H1 (cell line): ENCODE measurements at regions not wholly inside any gene's neighbourhood (a gene's known extent, or its start where the extent isn't known, plus 50 kb on each side); places are given as distances from the start of the nearest gene placed in this dataset.

Source experiments
- CTCF ChIA-PET: fragments of 300-600 bp; sonication (Branson Sonifier 250); formaldehyde crosslinking; loops from one replicate; lab custom pipeline; 2021; ENCODE audit not compliant: partially characterized antibody; lab: Charles Lee
- POLR2A ChIA-PET: fragments of 300-600 bp; sonication (Branson Sonifier 250); formaldehyde crosslinking; loops from one replicate; lab custom pipeline; 2021; ENCODE audit warnings: inconsistent platforms; ENCODE audit not compliant: partially characterized antibody; lab: Charles Lee
- DNase-seq, 2 experiments: peaks; one replicate each; pipeline versions ENCODE4 v3.0.0 to v3.0.0-alpha.2; 2010 to 2022; ENCODE audit warnings: low spot score in 2 of 2, low read depth in 1 of 2, mixed read lengths in 1 of 2
- FAIRE-seq: peaks from 2 replicates; lab custom pipeline; 2011; peaks lifted over from hg19 to GRCh38; lab: Jason Lieb, UNC
- H2AFZ ChIP-seq: 2 replicates; pipeline ENCODE4 v1.8.1; 2012; ENCODE audit warnings: low read length, inconsistent platforms
- H2AK5ac ChIP-seq: 2 replicates; pipeline ENCODE4 v1.6.1; 2013; ENCODE audit warnings: low read depth, low read length
- H2BK120ac ChIP-seq: replicated peaks from 2 replicates; pipeline ENCODE3; 2013; ENCODE audit warnings: low read depth, low read length, inconsistent platforms
- H2BK12ac ChIP-seq: 2 replicates; pipeline ENCODE4 v1.6.1; 2013; ENCODE audit warnings: low read depth, low read length
- H2BK15ac ChIP-seq: 2 replicates; pipeline ENCODE4 v1.6.1; 2013; ENCODE audit warnings: low read length
- H2BK20ac ChIP-seq: 2 replicates; pipeline ENCODE4 v1.6.1; 2013; ENCODE audit warnings: low read length
- H2BK5ac ChIP-seq: 2 replicates; pipeline ENCODE4 v1.6.1; 2013; ENCODE audit warnings: low read depth, low read length
- H3K14ac ChIP-seq: 2 replicates; pipeline ENCODE4 v1.6.1; 2013; ENCODE audit warnings: inconsistent platforms; ENCODE audit not compliant: insufficient read length
- H3K18ac ChIP-seq: 2 replicates; pipeline ENCODE4 v1.6.1; 2013; ENCODE audit warnings: low read length; ENCODE audit errors: extremely low read depth
- H3K23ac ChIP-seq: 2 replicates; pipeline ENCODE4 v1.6.1; 2013; ENCODE audit warnings: inconsistent platforms; ENCODE audit not compliant: insufficient read length
- H3K23me2 ChIP-seq: 2 replicates; pipeline ENCODE4 v1.6.1; 2013; ENCODE audit warnings: low read depth, low read length
- H3K27ac ChIP-seq: 2 replicates; pipeline ENCODE4 v1.6.1; 2011; ENCODE audit warnings: low read depth, low read length, inconsistent platforms
- H3K27me3 ChIP-seq, 4 experiments: replicated peaks in 1 of 4; 1 replicate in 1 of 4; 2 replicates in 3 of 4; pipeline versions ENCODE4 v1.6.1 to v1.8.1; 2011 to 2013; ENCODE audit warnings: low read length in 3 of 4, mild to moderate bottlenecking in 3 of 4, inconsistent platforms in 2 of 4, mixed read lengths in 2 of 4, moderate library complexity in 1 of 4; ENCODE audit not compliant: control insufficient read depth in 3 of 4, insufficient read depth in 3 of 4; ENCODE audit errors: extremely low read depth in 1 of 4
- H3K36me3 ChIP-seq, 4 experiments: 2 replicates each; pipeline versions ENCODE4 v1.6.1 to v1.8.1; 2011 to 2013; ENCODE audit warnings: mild to moderate bottlenecking in 4 of 4, low read length in 3 of 4, moderate library complexity in 2 of 4, control low read depth in 1 of 4, inconsistent platforms in 1 of 4; ENCODE audit not compliant: insufficient read depth in 4 of 4, control insufficient read depth in 2 of 4
- H3K4ac ChIP-seq: replicated peaks from 2 replicates; pipeline ENCODE3; 2013; ENCODE audit warnings: low read length, low read depth, mixed read lengths, inconsistent platforms; ENCODE audit not compliant: insufficient read length
- H3K4me1 ChIP-seq, 4 experiments: replicated peaks in 1 of 4; 1 replicate in 1 of 4; 2 replicates in 3 of 4; pipeline versions ENCODE4 v1.6.1 to v1.8.1; 2011 to 2013; ENCODE audit warnings: low read length in 3 of 4, inconsistent platforms in 2 of 4, mixed read lengths in 1 of 4; ENCODE audit not compliant: insufficient read depth in 4 of 4, control insufficient read depth in 3 of 4
- H3K4me2 ChIP-seq, 2 experiments: 2 replicates each; pipeline versions ENCODE4 v1.6.1 to v1.8.1; 2011 to 2013; ENCODE audit warnings: low read depth in 2 of 2, low read length in 2 of 2, control low read depth in 1 of 2, inconsistent platforms in 1 of 2, mild to moderate bottlenecking in 1 of 2; ENCODE audit not compliant: insufficient read depth in 1 of 2
- H3K4me3 ChIP-seq, 4 experiments: fragments of 200-600, 300-600 bp in 1 of 4; sonication (generic), shearing (Covaris generic), sonication (Bioruptor Twin) in 1 of 4; 2 replicates each; pipeline versions ENCODE4 v1.5.1 to v1.8.1; 2011 to 2016; ENCODE audit warnings: low read length in 4 of 4, low read depth in 3 of 4, control low read depth in 2 of 4, inconsistent platforms in 2 of 4, mild to moderate bottlenecking in 2 of 4, mixed read lengths in 1 of 4, moderate library complexity in 1 of 4; ENCODE audit not compliant: insufficient read depth in 2 of 4; ENCODE audit errors: extremely low read depth in 1 of 4
- H3K56ac ChIP-seq: replicated peaks from 2 replicates; pipeline ENCODE3; 2013; ENCODE audit warnings: low read depth, mild to moderate bottlenecking, mixed read lengths, low read length, inconsistent platforms; ENCODE audit not compliant: insufficient read length
- H3K79me1 ChIP-seq: 2 replicates; pipeline ENCODE4 v1.6.1; 2013; ENCODE audit warnings: low read depth, low read length, control low read depth
- H3K79me2 ChIP-seq, 2 experiments: 2 replicates each; pipeline versions ENCODE4 v1.6.1 to v1.8.1; 2012 to 2013; ENCODE audit warnings: low read length in 2 of 2, mild to moderate bottlenecking in 2 of 2, inconsistent platforms in 1 of 2; ENCODE audit not compliant: insufficient read depth in 2 of 2, control insufficient read depth in 1 of 2
- H3K9ac ChIP-seq, 4 experiments: replicated peaks in 1 of 4; 1 replicate in 1 of 4; 2 replicates in 3 of 4; pipeline versions ENCODE4 v1.6.1 to v1.8.1; 2011 to 2013; ENCODE audit warnings: low read depth in 3 of 4, low read length in 3 of 4, control low read depth in 2 of 4, mild to moderate bottlenecking in 2 of 4, moderate library complexity in 2 of 4, inconsistent platforms in 1 of 4; ENCODE audit errors: extremely low read depth in 1 of 4
- H3K9me3 ChIP-seq, 2 experiments: 2 replicates each; pipeline versions ENCODE4 v1.6.1 to v1.8.1; 2012 to 2013; ENCODE audit warnings: mild to moderate bottlenecking in 2 of 2, moderate library complexity in 2 of 2, control low read depth in 1 of 2, inconsistent platforms in 1 of 2, low read depth in 1 of 2, low read length in 1 of 2, mixed read lengths in 1 of 2; ENCODE audit not compliant: insufficient read depth in 2 of 2
- H4K20me1 ChIP-seq, 2 experiments: replicated peaks in 1 of 2; 2 replicates each; pipeline versions ENCODE3 to v1.8.1; 2011 to 2013; ENCODE audit warnings: inconsistent platforms in 2 of 2, low read length in 2 of 2, mild to moderate bottlenecking in 1 of 2; ENCODE audit not compliant: insufficient read depth in 2 of 2, control insufficient read depth in 1 of 2
- H4K5ac ChIP-seq: 2 replicates; pipeline ENCODE4 v1.6.1; 2013; ENCODE audit warnings: low read length, low read depth, mixed read lengths, inconsistent platforms; ENCODE audit not compliant: insufficient read length
- H4K8ac ChIP-seq: 2 replicates; pipeline ENCODE4 v1.8.0; 2013; ENCODE audit warnings: mild to moderate bottlenecking, moderate library complexity, low read length, inconsistent platforms; ENCODE audit not compliant: insufficient read depth; ENCODE audit errors: extremely low read depth
- H4K91ac ChIP-seq: replicated peaks from 2 replicates; pipeline ENCODE3; 2013; ENCODE audit warnings: low read length, mixed read lengths, inconsistent platforms; ENCODE audit not compliant: insufficient read length
- BCL11A ChIP-seq, 2 experiments: IDR thresholded peaks; one replicate each; pipeline ENCODE4 v1.6.1; 2011; ENCODE audit warnings: low read depth in 2 of 2, low read length in 2 of 2, mild to moderate bottlenecking in 2 of 2
- CHD1 ChIP-seq: IDR thresholded peaks from 2 replicates; pipeline ENCODE4 v1.6.1; 2012; ENCODE audit warnings: low read depth, low read length, improper control_type of control experiment
- EP300 ChIP-seq, 2 experiments: IDR thresholded peaks; 1 replicate in 1 of 2; 2 replicates in 1 of 2; pipeline ENCODE4 v1.6.1; 2011 to 2012; ENCODE audit warnings: low read depth in 2 of 2, low read length in 2 of 2, mild to moderate bottlenecking in 2 of 2, borderline replicate concordance in 1 of 2, inconsistent platforms in 1 of 2, moderate library complexity in 1 of 2
- EZH2 ChIP-seq: fragments of 200-600 bp; sonication (generic); IDR thresholded peaks from 2 replicates; pipeline ENCODE4 v1.7.1; 2012; ENCODE audit warnings: low read depth, mild to moderate bottlenecking, moderate library complexity, low read length, inconsistent platforms; ENCODE audit not compliant: severe bottlenecking
- GTF2F1 ChIP-seq: IDR thresholded peaks from 2 replicates; pipeline ENCODE4 v1.6.1; 2012; ENCODE audit warnings: low read depth, low read length, improper control_type of control experiment, borderline replicate concordance
- HDAC2 ChIP-seq, 2 experiments: fragments of 300-600 bp in 1 of 2; sonication (generic) in 1 of 2; IDR thresholded peaks; 2 replicates each; pipeline ENCODE4 v1.6.1; 2011 to 2012; ENCODE audit warnings: low read depth in 2 of 2, low read length in 2 of 2, mild to moderate bottlenecking in 2 of 2, moderate library complexity in 2 of 2, borderline replicate concordance in 1 of 2, inconsistent platforms in 1 of 2
- JUN ChIP-seq: IDR thresholded peaks from 2 replicates; pipeline ENCODE4 v1.6.1; 2011; ENCODE audit warnings: low read depth, mild to moderate bottlenecking, improper control_type of control experiment, low read length
- KDM5A ChIP-seq: fragments of 200-600 bp; IDR thresholded peaks from 2 replicates; pipeline ENCODE4 v1.7.1; 2012; ENCODE audit warnings: mild to moderate bottlenecking, low read length, inconsistent platforms, mixed read lengths
- POLR2A ChIP-seq, 2 experiments: IDR thresholded peaks; 1 replicate in 1 of 2; 2 replicates in 1 of 2; pipeline ENCODE4 v1.6.1; 2011; ENCODE audit warnings: low read depth in 2 of 2, low read length in 2 of 2, mild to moderate bottlenecking in 2 of 2; ENCODE audit errors: control extremely low read depth in 1 of 2
- POLR2AphosphoS5 ChIP-seq: IDR thresholded peaks from 2 replicates; pipeline ENCODE4 v1.6.1; 2011; ENCODE audit warnings: low read depth, low read length
- SIN3A ChIP-seq, 2 experiments: IDR thresholded peaks in 1 of 2; conservative IDR thresholded peaks in 1 of 2; 2 replicates each; pipeline ENCODE4 v1.6.1; 2011 to 2012; ENCODE audit warnings: low read length in 2 of 2, improper control_type of control experiment in 1 of 2, low read depth in 1 of 2, mild to moderate bottlenecking in 1 of 2
- SIX5 ChIP-seq: IDR thresholded peaks from 2 replicates; pipeline ENCODE4 v1.6.1; 2011; ENCODE audit warnings: mild to moderate bottlenecking, low read depth, low read length
- SRF ChIP-seq: IDR thresholded peaks from 2 replicates; pipeline ENCODE4 v1.6.1; 2011; ENCODE audit warnings: mild to moderate bottlenecking, low read depth, low read length, moderate library complexity
- WGBS, 2 experiments: shearing (Covaris generic) in 1 of 2; methylation state at CpG; one replicate each; pipeline versions ENCODE4 v1.1.6 to v1.1.7; 2013 to 2015; ENCODE audit warnings: low lambda C conversion rate in 2 of 2, mixed read lengths in 2 of 2, inconsistent platforms in 1 of 2, low coverage in 1 of 2, missing lambda C conversion rate in 1 of 2; ENCODE audit not compliant: insufficient replicate concordance in 2 of 2, insufficient coverage in 1 of 2, insufficient read length in 1 of 2; ENCODE audit errors: extremely low coverage in 1 of 2, missing lambda C conversion rate in 1 of 2; 5-methylcytosine and 5-hydroxymethylcytosine counted together
- TF ChIP-seq, protein P1 (sequence below): IDR thresholded peaks from 2 replicates; pipeline ENCODE4 v1.6.1; 2011; ENCODE audit warnings: low read depth, mild to moderate bottlenecking, low read length; ENCODE audit not compliant: insufficient read depth

DNA sequence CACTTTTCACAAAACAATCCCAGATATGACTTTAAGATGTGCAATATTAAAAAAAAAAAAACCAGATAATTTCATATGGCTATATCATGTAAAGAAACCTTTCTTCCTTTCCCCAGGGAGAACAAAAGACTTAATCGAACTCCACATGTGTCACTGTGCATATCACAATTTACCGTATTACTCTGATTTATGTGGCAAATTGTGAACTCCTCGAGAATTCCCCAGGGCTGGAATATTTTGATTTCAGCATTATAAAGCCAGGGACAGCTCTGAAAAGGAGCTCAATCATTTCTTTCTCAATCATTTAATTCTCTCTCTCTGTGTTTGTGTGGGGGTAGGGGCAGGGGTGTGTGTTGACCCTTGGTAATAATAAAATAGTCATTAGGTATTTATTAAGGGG is 165.8 kb downstream of the TDRD15 start:
- no peak overlapping the region for H3K4me2 ChIP-seq
- H3K18ac ChIP-seq = no peak overlapping the region
- ChIA-PET CTCF (interaction anchor here (0.8 to 1.4 kb wide), 4 partner anchors 14 to 29 kb away, joined by 3 to 4 read pairs (median 3); no protein-coding TSS in a partner anchor), POLR2A (no interaction called here)
- H3K23ac ChIP-seq = no peak overlapping the region
- H3K79me1 ChIP-seq = no peaks in the 10 kb centered on the region
- no peaks in the 10 kb centered on the region for H3K27me3 ChIP-seq
- TF ChIP-seq GTF2F1 = no peak
- no peak for TF ChIP-seq JUN
- no peak for TF ChIP-seq POLR2AphosphoS5
- TF ChIP-seq, protein P1, sequence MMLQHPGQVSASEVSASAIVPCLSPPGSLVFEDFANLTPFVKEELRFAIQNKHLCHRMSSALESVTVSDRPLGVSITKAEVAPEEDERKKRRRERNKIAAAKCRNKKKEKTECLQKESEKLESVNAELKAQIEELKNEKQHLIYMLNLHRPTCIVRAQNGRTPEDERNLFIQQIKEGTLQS = no peak
- TF ChIP-seq HDAC2 (IDR thresholded peaks at IDR 0.05; ENCODE audit: borderline replicate concordance in 1 of 2, low read depth in 2 of 2, low read length in 2 of 2) = no peak
- no peak for TF ChIP-seq KDM5A
- TF ChIP-seq SIX5 = no peak
- no peak for TF ChIP-seq BCL11A (IDR thresholded peaks at IDR 0.05; ENCODE audit: low read depth in 2 of 2, low read length in 2 of 2)
- no peak for TF ChIP-seq SIN3A (conservative IDR thresholded peaks at IDR 0.05 in 1 of 2, IDR thresholded peaks at IDR 0.05 in 1 of 2; ENCODE audit: low read depth in 1 of 2, low read length in 2 of 2)
- TF ChIP-seq CHD1 = no peak
- TF ChIP-seq EZH2 = no peak
- no peak for TF ChIP-seq EP300 (IDR thresholded peaks at IDR 0.05; ENCODE audit: borderline replicate concordance in 1 of 2, low read depth in 2 of 2, low read length in 2 of 2)
- no peak for TF ChIP-seq SRF
- no peak for TF ChIP-seq POLR2A (IDR thresholded peaks at IDR 0.05; ENCODE audit: control extremely low read depth in 1 of 2, low read depth in 2 of 2, low read length in 2 of 2)
- no peak overlapping the region for H4K8ac ChIP-seq
- FAIRE-seq (no peak), DNase-seq (no peak)
- no peaks in the 10 kb centered on the region for H3K79me2 ChIP-seq
- H3K23me2 ChIP-seq = no peaks in the 10 kb centered on the region
- H4K5ac ChIP-seq = no peak overlapping the region
- H3K14ac ChIP-seq = no peak overlapping the region
- peaks cover 0 to 8% (median 6%) of the 10 kb centered on the region in 4 experiments; a peak in 4 of 7 replicates for H3K4me1 ChIP-seq
- H3K4me3 ChIP-seq = no peak overlapping the region
- no peak overlapping the region for H2BK20ac ChIP-seq
- H2BK5ac ChIP-seq = no peak overlapping the region
- H3K36me3 ChIP-seq = no peaks in the 10 kb centered on the region
- no peak overlapping the region for H4K91ac ChIP-seq
- H3K9ac ChIP-seq = no peak overlapping the region
- no peak overlapping the region for H2BK15ac ChIP-seq
- no peak overlapping the region for H2AK5ac ChIP-seq
- H4K20me1 ChIP-seq = no peaks in the 10 kb centered on the region
- H2BK120ac ChIP-seq = no peak overlapping the region
- H3K9me3 ChIP-seq = no peaks in the 10 kb centered on the region
- WGBS, 2 experiments = 80% methylated on average over 3 of the region's 3 CpGs; no CpG with 5 or more reads in 1 of the 2 experiments
- no peak overlapping the region for H2AFZ ChIP-seq
- no peak overlapping the region for H2BK12ac ChIP-seq
- no peak overlapping the region for H3K27ac ChIP-seq
- no peak overlapping the region for H3K4ac ChIP-seq
- no peak overlapping the region for H3K56ac ChIP-seq
